Mucosa of rectum (tissue), 2 donors: ENCODE measurements at regions not wholly inside any gene's neighbourhood (a gene's known extent, or its start where the extent isn't known, plus 50 kb on each side); places are given as distances from the start of the nearest gene placed in this dataset.

ENCODE experiments used
- H3K27ac ChIP-seq, 2 donors: one replicate each; pipeline ENCODE4 v1.7.0; 2013; ENCODE audit warnings: inconsistent platforms in 2 of 2, low read depth in 2 of 2, low read length in 2 of 2
- H3K27me3 ChIP-seq, 2 donors: one replicate each; pipeline ENCODE4 v1.7.0; 2013; ENCODE audit warnings: low read length in 2 of 2; ENCODE audit not compliant: control insufficient read depth in 2 of 2, insufficient read depth in 2 of 2
- H3K36me3 ChIP-seq, 2 donors: one replicate each; pipeline ENCODE4 v1.7.0; 2013; ENCODE audit warnings: low read length in 2 of 2; ENCODE audit not compliant: control insufficient read depth in 2 of 2, insufficient read depth in 2 of 2
- H3K4me1 ChIP-seq, 2 donors: one replicate each; pipeline ENCODE4 v1.7.0; 2013; ENCODE audit warnings: low read length in 2 of 2, mild to moderate bottlenecking in 1 of 2; ENCODE audit not compliant: control insufficient read depth in 2 of 2, insufficient read depth in 2 of 2
- H3K4me3 ChIP-seq, 2 donors: one replicate each; pipeline ENCODE4 v1.7.0; 2013; ENCODE audit warnings: low read length in 2 of 2
- H3K9ac ChIP-seq, 2 donors: one replicate each; pipeline ENCODE4 v1.7.0; 2013; ENCODE audit warnings: low read length in 2 of 2, low read depth in 1 of 2, mild to moderate bottlenecking in 1 of 2
- H3K9me3 ChIP-seq, 2 donors: one replicate each; pipeline ENCODE4 v1.7.0; 2013; ENCODE audit warnings: low read length in 2 of 2; ENCODE audit not compliant: control insufficient read depth in 2 of 2
- donor health status: healthy.
- donor health status: Normal muscosa, but diverticular disease.

DNA sequence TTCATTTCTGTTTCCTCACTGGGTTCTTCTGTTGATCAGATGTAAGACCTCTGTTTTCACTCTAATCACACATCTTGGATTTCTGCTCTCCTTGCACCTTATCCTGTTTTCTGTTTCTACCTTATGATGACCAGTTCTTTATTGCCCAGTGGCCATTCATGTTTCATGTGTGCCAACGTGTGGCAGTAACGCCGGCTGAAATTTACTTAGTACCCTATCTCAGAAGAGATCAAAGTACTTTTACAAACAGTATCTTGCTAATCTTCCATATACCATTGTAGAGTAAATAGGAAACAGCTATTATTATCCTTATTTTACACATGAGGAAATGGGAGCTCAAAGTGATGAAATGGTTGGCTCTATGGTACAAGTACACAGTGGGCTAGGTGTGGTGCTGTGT is 74.0 kb downstream of the GATA3 start:
- no peaks in the 10 kb centered on the region for H3K9me3 ChIP-seq
- no peaks in the 10 kb centered on the region for H3K36me3 ChIP-seq
- no peaks in the 10 kb centered on the region for H3K4me1 ChIP-seq
- no peak overlapping the region for H3K27ac ChIP-seq
- no peaks in the 10 kb centered on the region for H3K27me3 ChIP-seq
- no peak overlapping the region for H3K4me3 ChIP-seq
- no peak overlapping the region for H3K9ac ChIP-seq

DNA sequence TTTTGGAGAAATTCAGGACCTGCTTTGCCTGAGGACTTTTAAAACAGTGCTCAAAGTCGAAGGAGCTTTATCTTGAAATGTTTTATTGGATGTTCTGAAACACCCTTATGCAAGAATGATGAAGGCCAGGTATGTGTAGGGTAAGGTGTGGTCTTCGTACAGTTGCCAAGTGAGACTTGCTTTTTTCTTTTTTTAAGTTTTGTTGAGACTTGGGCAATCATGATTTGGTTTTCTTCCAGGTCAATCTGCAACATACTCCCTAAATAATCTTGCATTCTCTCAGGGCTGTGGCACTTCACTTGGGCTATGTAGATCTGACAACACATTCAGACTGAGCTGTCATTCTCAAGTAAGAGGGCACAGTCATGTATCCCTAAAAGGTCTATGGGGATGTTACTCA is 75.0 kb downstream of the GATA3 start:
- Histone ChIP-seq H3K27me3 (no peaks in the 10 kb centered on the region), H3K27ac (no peak overlapping the region), H3K4me1 (no peaks in the 10 kb centered on the region), H3K36me3 (no peaks in the 10 kb centered on the region), H3K4me3 (no peak overlapping the region), H3K9ac (no peak overlapping the region), H3K9me3 (no peaks in the 10 kb centered on the region)

DNA sequence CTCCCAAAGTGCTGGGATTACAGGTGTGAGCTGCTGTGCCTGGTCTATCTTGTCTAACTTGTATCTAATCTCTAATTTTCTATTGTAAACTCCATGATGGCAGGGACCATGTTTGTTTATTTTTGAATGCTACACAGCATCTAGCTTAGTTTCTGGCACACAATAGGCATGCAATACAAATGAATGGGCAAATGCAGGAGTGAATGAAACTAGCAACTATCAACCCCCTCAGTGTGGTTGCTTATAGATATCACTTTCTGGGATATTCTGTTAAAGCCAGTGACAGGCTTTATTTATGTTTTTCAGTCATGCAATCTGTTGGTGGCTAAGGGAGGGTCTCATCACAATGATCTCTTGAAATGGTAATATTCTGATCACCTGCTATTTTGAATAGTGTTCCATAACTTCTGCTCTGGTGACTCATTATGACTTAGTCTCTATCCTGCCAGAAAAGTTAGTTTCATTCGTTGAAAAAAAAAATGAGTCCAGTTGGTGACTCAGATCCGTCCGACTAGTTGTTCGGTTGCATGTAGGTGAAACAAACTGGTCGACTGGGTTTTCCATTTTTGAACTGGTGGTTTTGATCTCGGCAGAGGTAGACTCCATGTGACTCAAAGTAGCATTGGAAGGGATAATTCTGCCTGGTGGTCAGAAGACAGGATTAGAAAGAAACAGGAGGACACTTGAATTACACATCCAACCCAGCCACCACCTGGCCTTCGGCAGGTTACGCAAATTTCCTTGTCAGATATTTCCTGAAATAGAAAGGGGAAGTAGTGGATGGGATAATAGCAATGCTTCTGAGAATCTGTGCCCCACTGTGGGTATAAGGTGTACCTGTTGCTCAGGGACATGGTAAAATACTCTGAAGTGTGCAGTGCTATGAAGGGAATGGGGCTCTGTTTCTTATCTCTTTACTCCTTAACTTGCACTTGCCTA is 76.8 kb downstream of the GATA3 start:
- H3K27ac ChIP-seq, result no peak overlapping the region
- no peaks in the 10 kb centered on the region for H3K9me3 ChIP-seq
- H3K27me3 ChIP-seq, result no peaks in the 10 kb centered on the region
- H3K4me1 ChIP-seq, result no peaks in the 10 kb centered on the region
- no peak overlapping the region for H3K4me3 ChIP-seq
- no peaks in the 10 kb centered on the region for H3K36me3 ChIP-seq
- H3K9ac ChIP-seq, result no peak overlapping the region

DNA sequence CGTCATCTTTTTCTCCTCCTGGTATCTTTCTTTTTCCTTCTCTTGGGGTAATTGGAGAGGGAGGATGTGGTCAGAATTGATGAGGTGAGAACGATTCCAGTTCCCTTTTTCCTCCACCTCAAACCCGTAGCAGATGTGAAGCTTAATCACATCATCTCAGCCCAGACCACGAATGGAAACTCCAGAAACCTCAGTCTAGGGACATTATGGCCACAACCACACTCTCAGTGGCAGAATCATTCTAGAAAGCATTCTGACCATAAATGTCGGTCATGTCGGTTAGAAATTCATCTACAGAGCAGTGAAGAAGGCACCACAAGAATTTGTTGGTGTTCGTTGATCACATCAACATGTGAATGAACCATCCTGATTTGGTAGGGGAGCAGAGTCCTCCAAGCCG is 78.7 kb downstream of the GATA3 start:
- H3K36me3 ChIP-seq, result no peaks in the 10 kb centered on the region
- H3K27ac ChIP-seq, result no peak overlapping the region
- H3K4me3 ChIP-seq, result no peak overlapping the region
- H3K9me3 ChIP-seq, result no peaks in the 10 kb centered on the region
- H3K4me1 ChIP-seq, result no peaks in the 10 kb centered on the region
- H3K9ac ChIP-seq, result no peak overlapping the region
- H3K27me3 ChIP-seq, result no peaks in the 10 kb centered on the region

DNA sequence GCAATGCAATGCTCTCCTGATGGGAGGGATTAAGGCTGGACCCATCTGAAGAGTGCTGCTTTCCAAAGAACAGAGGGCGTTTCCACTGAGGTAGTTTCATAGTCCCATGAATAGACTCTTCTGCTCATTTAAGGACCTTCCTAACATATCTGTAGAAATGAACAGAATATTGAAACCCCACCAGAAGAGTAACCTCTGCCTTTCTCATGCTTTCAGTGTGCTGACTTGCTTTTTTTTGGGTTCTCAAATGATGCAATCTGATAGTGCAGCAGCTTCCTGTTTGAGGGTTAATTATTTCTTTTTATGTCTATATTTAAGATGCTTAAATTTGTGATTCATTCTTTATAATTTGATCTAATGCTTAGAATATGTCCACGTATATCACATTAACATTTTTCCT is 82.2 kb downstream of the GATA3 start:
- H3K27ac ChIP-seq, result no peak overlapping the region
- no peaks in the 10 kb centered on the region for H3K4me1 ChIP-seq
- no peak overlapping the region for H3K4me3 ChIP-seq
- H3K27me3 ChIP-seq, result no peaks in the 10 kb centered on the region
- H3K36me3 ChIP-seq, result no peaks in the 10 kb centered on the region
- no peak overlapping the region for H3K9ac ChIP-seq
- H3K9me3 ChIP-seq, result no peaks in the 10 kb centered on the region

DNA sequence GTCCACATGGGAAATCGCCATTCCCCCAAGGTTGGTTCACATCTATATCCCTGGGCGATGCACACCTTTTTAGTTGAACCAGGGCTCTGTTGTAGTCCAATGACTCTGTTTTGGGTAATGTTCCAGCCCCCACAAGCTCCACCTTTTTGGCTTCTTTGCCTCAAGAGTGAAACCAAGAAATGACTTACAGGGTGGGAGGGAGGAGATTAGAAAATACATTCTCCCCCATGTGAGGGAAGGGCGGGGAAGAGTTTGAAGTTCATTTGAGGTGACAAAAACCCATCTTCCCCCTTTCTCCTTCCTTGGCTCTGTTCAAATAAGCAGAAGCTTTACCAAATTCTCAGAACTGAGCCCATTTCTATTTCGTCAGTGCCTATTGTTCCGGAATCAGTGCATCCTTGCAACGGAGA is 82.8 kb downstream of the GATA3 start:
- H3K27ac ChIP-seq, result no peak overlapping the region
- no peaks in the 10 kb centered on the region for H3K9me3 ChIP-seq
- no peaks in the 10 kb centered on the region for H3K36me3 ChIP-seq
- no peak overlapping the region for H3K9ac ChIP-seq
- H3K4me1 ChIP-seq, result no peaks in the 10 kb centered on the region
- no peak overlapping the region for H3K4me3 ChIP-seq
- no peaks in the 10 kb centered on the region for H3K27me3 ChIP-seq

DNA sequence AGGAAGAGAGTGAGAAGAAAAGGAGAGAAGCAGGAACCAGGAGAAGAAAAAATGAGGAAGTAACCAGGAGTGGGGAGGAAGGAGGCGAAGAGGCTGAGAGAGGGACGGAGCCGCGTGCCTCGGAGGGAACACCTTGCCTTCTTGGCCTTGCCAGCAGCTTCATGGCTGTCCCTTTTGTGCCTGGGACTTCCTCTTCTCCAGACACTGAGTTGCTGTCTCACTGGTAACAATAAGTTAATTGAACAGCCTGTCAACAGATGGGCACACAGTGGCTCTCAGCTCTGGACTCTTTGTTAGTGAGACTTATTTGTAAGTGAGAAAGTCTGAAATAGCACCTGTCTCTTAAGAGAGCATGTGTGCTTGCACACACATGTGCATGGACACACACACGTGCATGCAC is 83.2 kb downstream of the GATA3 start:
- Histone ChIP-seq H3K4me1 (no peaks in the 10 kb centered on the region), H3K4me3 (no peak overlapping the region), H3K27ac (no peak overlapping the region), H3K36me3 (no peaks in the 10 kb centered on the region), H3K9ac (no peak overlapping the region), H3K9me3 (no peaks in the 10 kb centered on the region), H3K27me3 (no peaks in the 10 kb centered on the region)

DNA sequence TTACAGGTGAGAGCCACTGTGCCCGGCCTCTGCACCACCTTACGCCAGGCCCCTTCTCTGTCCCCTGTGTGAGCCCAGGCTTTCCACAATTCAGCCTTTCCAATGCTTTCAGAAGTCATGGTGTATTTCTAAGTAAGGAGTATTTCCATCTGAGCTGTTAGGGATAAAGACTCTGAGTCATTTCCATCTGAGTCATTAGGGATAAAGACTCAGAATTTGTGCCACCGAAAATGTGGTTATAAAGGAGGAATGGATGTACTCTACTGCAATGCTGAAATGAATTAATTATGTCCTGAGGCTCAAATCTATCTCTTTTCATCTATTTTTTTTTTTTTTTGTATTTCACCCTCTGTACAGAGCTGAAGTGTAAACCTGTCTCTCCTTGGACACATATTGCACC is 84.0 kb downstream of the GATA3 start:
- no peak overlapping the region for H3K9ac ChIP-seq
- H3K27me3 ChIP-seq, result no peaks in the 10 kb centered on the region
- H3K36me3 ChIP-seq, result no peaks in the 10 kb centered on the region
- no peak overlapping the region for H3K4me3 ChIP-seq
- H3K9me3 ChIP-seq, result no peaks in the 10 kb centered on the region
- no peak overlapping the region for H3K27ac ChIP-seq
- no peaks in the 10 kb centered on the region for H3K4me1 ChIP-seq

DNA sequence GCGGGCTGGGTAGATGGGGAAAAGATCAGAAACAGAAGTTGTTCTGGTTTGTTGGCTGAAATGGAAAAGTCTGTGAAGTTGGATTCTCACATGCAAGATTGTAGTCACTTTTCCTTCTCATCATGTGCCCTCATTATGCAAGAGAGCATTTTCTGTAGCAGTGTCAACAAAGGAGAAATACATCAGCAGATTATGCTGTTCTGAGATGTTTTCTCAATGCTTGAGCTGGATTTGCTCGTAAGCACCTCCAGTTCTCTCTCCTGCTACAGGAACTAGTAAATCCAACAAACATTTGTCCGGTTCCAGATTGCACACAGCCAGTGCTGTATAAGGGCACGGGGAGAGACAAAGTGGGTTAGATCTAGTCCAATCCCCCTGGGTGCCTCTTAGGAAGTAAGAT is 90.0 kb downstream of the GATA3 start:
- H3K9ac ChIP-seq, result no peak overlapping the region

DNA sequence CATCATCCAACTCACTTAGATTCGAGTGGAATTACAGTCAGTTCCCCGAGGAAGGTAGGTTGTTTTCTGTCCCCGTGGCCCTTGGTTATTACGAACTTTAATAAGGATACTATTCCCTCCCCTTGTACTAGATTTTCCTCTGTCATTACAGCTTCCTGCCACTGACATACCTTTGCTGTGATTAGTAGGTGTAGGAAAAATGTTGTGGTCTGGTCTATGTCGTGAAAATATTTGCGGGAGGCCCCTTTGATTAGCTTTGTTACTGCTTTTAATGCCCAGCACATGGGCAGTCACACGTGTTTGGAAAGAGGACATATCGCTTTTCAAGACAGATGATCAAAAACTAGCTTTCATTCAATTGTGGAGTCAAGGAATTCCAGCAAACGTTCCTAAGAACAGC is 92.2 kb downstream of the GATA3 start:
- H3K27ac ChIP-seq, result no peak overlapping the region
- no peaks in the 10 kb centered on the region for H3K27me3 ChIP-seq
- H3K36me3 ChIP-seq, result no peaks in the 10 kb centered on the region
- H3K4me1 ChIP-seq, result no peaks in the 10 kb centered on the region
- no peak overlapping the region for H3K9ac ChIP-seq
- no peaks in the 10 kb centered on the region for H3K9me3 ChIP-seq
- no peak overlapping the region for H3K4me3 ChIP-seq

More for the DNA sequence above, 90.0 kb downstream of the GATA3 start:
- H3K4me1 ChIP-seq, result no peaks in the 10 kb centered on the region
- H3K9me3 ChIP-seq, result no peaks in the 10 kb centered on the region
- H3K36me3 ChIP-seq, result no peaks in the 10 kb centered on the region
- no peak overlapping the region for H3K4me3 ChIP-seq
- H3K27ac ChIP-seq, result no peak overlapping the region
- H3K27me3 ChIP-seq, result no peaks in the 10 kb centered on the region
